GM12891 (cell line): ENCODE measurements at regions not wholly inside any gene's neighbourhood (a gene's known extent, or its start where the extent isn't known, plus 50 kb on each side); places are given as distances from the start of the nearest gene placed in this dataset.

Experiments used
- POLR2A ChIP-seq: IDR thresholded peaks from 2 replicates; pipeline ENCODE4 v1.6.1; 2011; ENCODE audit warnings: low read depth, low read length, control low read depth
- POLR2AphosphoS5 ChIP-seq: IDR thresholded peaks from 2 replicates; pipeline ENCODE4 v1.6.1; 2011; ENCODE audit warnings: low read depth, low read length, control low read depth
- POU2F2 ChIP-seq: IDR thresholded peaks from 2 replicates; pipeline ENCODE4 v1.6.1; 2011; ENCODE audit warnings: low read depth, mild to moderate bottlenecking, control low read depth, low read length, moderate library complexity
- SPI1 ChIP-seq: IDR thresholded peaks from 2 replicates; pipeline ENCODE4 v1.6.1; 2011; ENCODE audit warnings: low read depth, low read length, control low read depth
- TAF1 ChIP-seq: IDR thresholded peaks from 2 replicates; pipeline ENCODE4 v1.6.1; 2011; ENCODE audit warnings: low read depth, low read length, control low read depth

DNA sequence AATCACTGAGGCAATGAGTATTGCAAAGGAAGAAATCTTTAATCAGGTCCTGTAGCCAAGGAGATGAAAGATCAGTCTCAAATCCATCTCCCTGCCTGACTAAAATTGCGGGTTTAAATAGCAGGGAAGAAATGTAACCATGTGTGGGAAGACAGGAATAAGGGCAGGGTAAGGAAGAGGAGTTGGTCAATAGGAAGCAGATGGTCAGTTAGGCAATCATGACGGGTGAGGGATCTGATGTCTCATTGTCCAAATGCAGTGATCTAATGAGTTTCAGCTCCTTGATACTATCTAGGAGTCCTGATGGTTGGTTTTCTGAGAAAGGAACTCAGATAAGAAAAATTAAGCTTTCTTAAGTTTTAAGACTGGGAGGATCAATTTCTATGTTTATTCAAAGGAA lies 200.8 kb downstream of the SPATA18 start:
- TF ChIP-seq POLR2AphosphoS5 (no peak), POLR2A (no peak), TAF1 (no peak), POU2F2 (no peak), SPI1 (no peak)
